GM19023 (cell line): ENCODE measurements at regions not wholly inside any gene's neighbourhood (a gene's known extent, or its start where the extent isn't known, plus 50 kb on each side); places are given as distances from the start of the nearest gene placed in this dataset.
A peak's percentile ranks its signal among the peaks of the same experiment; 100 is the strongest.

Source experiments
- ATAC-seq: cut with Tn5 transposase; IDR thresholded peaks from one replicate; pipeline ENCODE4 v1.9.1; 2021; ENCODE audit warnings: mild to moderate bottlenecking, moderate library complexity; ENCODE audit not compliant: unreplicated experiment

DNA sequence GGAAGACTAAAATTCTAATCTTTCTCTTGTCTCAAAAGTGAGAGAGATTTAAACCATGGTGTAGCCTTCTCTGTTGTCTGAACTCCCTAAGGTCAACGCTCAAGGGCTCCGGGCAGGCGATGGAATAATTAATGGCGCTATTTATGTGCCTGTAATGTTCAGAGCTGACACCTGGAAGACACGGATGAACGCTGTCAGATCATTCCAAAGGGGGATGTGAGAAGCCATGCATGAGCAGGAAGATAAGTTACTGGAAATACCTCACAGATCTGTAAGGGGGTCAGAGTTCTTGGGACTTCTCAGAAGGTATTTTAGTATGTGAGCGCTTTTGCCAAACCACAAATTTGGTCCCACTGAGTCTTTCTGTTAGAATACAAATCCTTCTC lies 73.3 kb upstream of the MTPN start:
- no peak for ATAC-seq

DNA sequence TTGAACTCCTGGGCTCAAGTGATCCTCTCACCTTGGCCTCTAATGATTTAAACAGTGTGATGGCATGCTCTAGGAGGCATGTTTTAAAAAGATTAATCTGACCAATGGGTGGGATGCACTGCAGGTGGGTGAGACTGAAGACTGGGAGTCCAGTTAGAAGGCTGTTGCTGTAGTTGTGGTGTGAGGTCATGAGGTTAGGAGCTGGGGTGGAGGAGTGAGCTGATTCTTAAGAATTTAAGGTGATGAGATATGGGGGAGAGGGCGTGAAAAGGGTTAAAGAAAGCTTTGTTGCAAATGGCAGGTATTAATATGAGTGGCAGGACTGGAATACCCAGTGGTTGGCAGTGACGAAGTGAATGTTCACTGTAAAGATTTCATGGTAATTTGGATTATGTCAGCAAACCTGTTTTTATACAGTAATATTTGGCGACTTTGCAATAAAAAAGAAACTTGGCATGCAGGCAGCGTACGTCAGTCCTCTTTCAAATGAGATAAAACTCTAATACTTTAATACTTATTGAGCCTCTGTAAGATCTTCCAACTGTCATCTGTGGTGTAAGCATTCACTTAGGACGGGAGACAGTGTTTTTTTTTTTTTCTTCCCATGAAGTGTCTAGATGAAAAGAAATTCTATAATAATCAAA lies 72.8 kb upstream of the MTPN start:
- no peak for ATAC-seq

GRCh38 chr7:136049117-136049516 lies 72.0 kb upstream of the MTPN start:
- no peak for ATAC-seq

DNA sequence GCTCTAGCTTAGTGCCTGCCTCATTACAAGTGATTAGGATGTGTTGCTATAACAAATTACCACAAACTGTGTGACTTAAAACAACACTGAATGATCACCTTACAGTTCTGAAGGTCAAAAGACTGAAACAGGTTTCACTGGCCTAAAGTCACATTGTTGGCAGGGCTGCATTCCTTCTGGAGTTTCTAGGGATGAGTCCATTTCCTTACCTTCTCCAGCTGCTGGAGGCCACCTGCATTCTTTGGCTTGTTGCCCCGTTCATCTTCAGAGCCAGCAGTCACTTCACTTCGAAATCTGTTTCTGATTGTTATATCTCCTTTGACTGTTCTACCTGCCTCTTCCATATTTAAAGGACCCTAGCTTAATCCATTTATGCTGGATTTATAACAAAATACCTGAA lies 69.4 kb upstream of the MTPN start:
- no peak for ATAC-seq

GRCh38 chr7:136045992-136046391 lies 68.8 kb upstream of the MTPN start:
- no peak for ATAC-seq

- ATAC-seq = no peak
These were observed 68.0 kb upstream of the MTPN start for GRCh38 chr7:136045181-136045580.

GRCh38 chr7:136039577-136040345 lies 62.6 kb upstream of the MTPN start:
- ATAC-seq = no peak

- no peak for ATAC-seq
These were observed 59.2 kb upstream of the MTPN start for GRCh38 chr7:136036336-136036735.

DNA sequence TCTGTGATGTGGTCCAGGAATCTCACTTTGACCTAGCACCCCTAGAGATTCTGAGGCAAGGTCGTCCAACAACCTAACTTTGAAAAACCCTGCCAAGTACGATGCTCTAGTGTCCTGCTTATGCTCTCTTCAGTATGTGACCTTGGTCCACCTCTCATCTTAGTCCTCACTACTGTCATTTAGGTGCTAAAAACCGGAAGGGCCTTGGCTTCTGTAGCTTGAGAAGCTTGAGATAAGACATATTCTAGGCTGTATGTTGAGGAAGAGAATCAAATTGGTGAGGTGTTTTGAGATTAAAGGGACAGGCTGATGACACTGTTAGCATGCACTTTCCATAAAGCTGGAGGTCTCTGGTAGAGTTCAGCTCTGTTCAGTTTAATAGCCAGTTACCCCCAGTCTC lies 57.0 kb upstream of the MTPN start:
- ATAC-seq = no peak

DNA sequence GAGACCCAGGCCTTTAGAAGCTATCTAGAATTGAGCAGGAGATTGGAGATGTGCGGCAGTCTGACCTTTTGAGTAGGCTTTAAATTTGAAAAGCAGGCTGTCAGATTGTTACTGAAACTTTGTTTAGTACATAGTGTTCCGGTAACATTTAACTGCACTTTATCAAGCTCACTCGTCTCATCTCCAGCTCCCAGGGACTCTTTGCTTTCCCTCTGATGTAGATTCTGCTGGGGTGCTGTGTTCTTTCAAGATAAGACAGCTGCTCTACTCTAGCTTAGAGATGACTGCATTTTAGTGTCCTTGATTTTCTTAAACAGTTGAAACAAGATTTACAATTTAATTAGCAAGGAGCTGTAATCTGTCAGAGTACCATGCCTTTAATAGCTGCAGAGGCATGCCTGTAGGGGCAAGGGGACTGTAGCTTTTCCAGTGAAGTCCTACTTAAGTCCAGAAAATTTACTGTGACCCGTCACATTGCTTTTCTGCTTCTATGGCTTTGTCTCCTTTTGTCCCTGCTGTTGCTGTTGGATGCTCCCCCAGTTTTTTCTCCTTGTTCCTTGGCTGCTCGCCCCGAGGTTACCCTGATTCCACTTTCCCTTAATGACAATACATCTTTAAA lies 56.4 kb upstream of the MTPN start:
- no peak for ATAC-seq

DNA sequence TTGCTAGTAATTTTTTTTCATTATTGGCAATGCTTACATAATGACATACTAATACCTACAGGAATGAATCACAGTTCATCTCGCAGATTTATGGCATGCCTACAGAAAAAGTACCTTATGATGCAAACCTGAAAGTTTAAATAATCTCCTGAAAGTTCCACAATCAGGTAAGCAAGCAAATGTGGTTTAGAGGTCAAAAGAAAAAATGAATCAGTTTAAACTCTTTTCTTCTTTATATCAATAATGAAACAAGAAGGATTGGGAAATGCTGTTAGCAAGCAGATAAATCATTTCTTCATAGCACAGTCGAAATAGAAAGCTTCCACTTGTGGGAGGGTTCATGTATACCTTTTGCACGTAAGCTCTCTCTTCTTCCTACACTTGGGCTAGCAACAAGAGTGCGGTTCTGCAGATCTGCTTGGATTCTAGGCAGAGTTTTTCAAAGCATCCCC lies 53.7 kb upstream of the MTPN start:
- ATAC-seq = peak; percentile 67

DNA sequence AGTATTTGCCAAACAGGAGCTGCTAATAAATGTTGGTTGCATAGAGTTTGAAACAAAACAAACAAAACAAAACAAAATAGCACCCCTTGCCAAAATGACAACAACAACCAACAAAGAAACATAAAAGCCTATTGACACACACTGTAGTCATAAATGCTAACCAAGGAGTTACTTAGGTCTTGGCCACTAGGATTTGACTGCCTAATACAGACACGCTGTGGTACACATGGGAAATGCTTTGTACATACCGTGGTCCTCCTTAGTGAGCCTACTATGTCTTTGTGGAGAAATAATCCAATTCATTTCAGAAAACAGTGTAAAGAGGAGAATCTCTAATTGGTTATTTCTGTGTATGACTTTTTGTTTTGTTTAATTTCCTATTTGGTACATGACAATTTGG lies 53.2 kb upstream of the MTPN start:
- no peak for ATAC-seq

- no peak for ATAC-seq
These were observed 50.0 kb upstream of the MTPN start for GRCh38 chr7:136027160-136027559.
